ENCODE measurements at regions not wholly inside any gene's neighbourhood (a gene's known extent, or its start where the extent isn't known, plus 50 kb on each side); places are given as distances from the start of the nearest gene placed in this dataset.

DNA sequence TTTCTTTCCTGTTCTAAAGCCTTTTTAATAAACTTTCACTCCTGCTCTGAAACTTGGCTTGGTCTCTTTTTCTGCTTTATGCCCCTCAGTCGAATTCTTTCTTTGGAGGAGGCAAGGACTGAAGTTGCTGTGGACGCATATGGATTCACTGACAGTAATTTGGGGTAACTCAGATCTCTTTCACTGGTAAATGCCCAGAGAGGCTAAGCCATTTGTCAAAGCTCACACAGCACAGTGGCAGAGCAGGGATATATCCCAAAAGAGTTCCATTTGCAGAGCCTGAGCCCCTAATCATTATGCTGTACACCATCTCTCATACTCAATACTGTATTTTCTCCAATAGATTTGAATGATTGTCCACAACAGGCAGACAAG is 72.3 kb upstream of the GALNT15 start:
- Histone ChIP-seq H4K20me1 (ENCODE audit: control insufficient read depth, insufficient read depth, insufficient read length) (no peaks in the 10 kb centered on the region), H3K27ac (ENCODE audit: insufficient read length, low read depth, low read length) (no peak overlapping the region), H3K9ac (ENCODE audit: extremely low read depth, insufficient read length, low read length) (no peak overlapping the region), H2BK5ac (ENCODE audit: insufficient read length, low read length) (no peak overlapping the region), H4K8ac (replicated peaks; ENCODE audit: insufficient read length, low read depth, low read length) (no peak overlapping the region), H3K23me2 (ENCODE audit: insufficient read length, low read depth, low read length, poor library complexity, severe bottlenecking) (no peaks in the 10 kb centered on the region), H2BK12ac (ENCODE audit: insufficient read length, low read depth, low read length) (no peak overlapping the region), H2BK15ac (ENCODE audit: low read depth, low read length) (no peak overlapping the region), H3K18ac (ENCODE audit: insufficient read length, low read depth, low read length) (no peak overlapping the region), H3K4me2 (ENCODE audit: insufficient read depth, insufficient read length, low read length) (no peak overlapping the region), H3K9me3 (ENCODE audit: control insufficient read depth, low read depth, low read length) (no peaks in the 10 kb centered on the region), H3K79me1 (ENCODE audit: insufficient read depth, low read depth, low read length, poor library complexity, severe bottlenecking) (no peaks in the 10 kb centered on the region), H2AK5ac (ENCODE audit: insufficient read length, low read length) (no peak overlapping the region), H2BK20ac (ENCODE audit: low read depth, low read length, poor library complexity, severe bottlenecking) (no peak overlapping the region), H3K56ac (ENCODE audit: insufficient read length, low read depth, low read length) (no peak overlapping the region), H3K79me2 (ENCODE audit: insufficient read depth, low read length) (no peaks in the 10 kb centered on the region), H3K4me1 (ENCODE audit: insufficient read depth, low read length) (no peaks in the 10 kb centered on the region), H2AFZ (ENCODE audit: low read length) (no peak overlapping the region), H4K5ac (ENCODE audit: insufficient read length, low read depth, low read length) (no peak overlapping the region), H3K27me3 (ENCODE audit: insufficient read depth, low read length) (no peaks in the 10 kb centered on the region), H2BK120ac (ENCODE audit: low read depth, low read length, poor library complexity, severe bottlenecking) (no peak overlapping the region), H3K14ac (ENCODE audit: insufficient read depth, low read length) (no peak overlapping the region), H3K4ac (ENCODE audit: low read depth, low read length) (no peak overlapping the region), H4K91ac (ENCODE audit: insufficient read length, low read depth, low read length) (no peak overlapping the region), H3T11ph (ENCODE audit: low read length) (no peak overlapping the region), H3K23ac (ENCODE audit: insufficient read length, low read depth, low read length) (no peak overlapping the region)
- DNase-seq, result no peak
- H3K4me1 Mint-ChIP-seq, result peaks cover 3 to 6% of the 10 kb centered on the region in 2 experiments; a peak in 1 of 4 replicates
- TF ChIP-seq, protein P1, sequence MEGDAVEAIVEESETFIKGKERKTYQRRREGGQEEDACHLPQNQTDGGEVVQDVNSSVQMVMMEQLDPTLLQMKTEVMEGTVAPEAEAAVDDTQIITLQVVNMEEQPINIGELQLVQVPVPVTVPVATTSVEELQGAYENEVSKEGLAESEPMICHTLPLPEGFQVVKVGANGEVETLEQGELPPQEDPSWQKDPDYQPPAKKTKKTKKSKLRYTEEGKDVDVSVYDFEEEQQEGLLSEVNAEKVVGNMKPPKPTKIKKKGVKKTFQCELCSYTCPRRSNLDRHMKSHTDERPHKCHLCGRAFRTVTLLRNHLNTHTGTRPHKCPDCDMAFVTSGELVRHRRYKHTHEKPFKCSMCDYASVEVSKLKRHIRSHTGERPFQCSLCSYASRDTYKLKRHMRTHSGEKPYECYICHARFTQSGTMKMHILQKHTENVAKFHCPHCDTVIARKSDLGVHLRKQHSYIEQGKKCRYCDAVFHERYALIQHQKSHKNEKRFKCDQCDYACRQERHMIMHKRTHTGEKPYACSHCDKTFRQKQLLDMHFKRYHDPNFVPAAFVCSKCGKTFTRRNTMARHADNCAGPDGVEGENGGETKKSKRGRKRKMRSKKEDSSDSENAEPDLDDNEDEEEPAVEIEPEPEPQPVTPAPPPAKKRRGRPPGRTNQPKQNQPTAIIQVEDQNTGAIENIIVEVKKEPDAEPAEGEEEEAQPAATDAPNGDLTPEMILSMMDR (conservative IDR thresholded peaks at IDR 0.05), result no peak
- H3K9me3 Mint-ChIP-seq, result peaks cover 0 to 3% of the 10 kb centered on the region in 2 experiments; a peak in 1 of 5 replicates
- no peak overlapping the region for H3K27ac Mint-ChIP-seq
- no peak overlapping the region for H3K4me3 Mint-ChIP-seq
- H3K27me3 Mint-ChIP-seq (ENCODE audit: low read depth), result peaks cover 5% of the 10 kb centered on the region; the same call in 1 of the 2 replicates
- no CpG with 5 or more reads among the region's 2 CpGs for WGBS (ENCODE audit: extremely low coverage, insufficient read length, low lambda C conversion rate)
- no peaks in the 10 kb centered on the region for H3K36me3 Mint-ChIP-seq (ENCODE audit: insufficient read depth in 1 of 3, low read depth in 3 of 3)
